ENCODE measurements at regions not wholly inside any gene's neighbourhood (a gene's known extent, or its start where the extent isn't known, plus 50 kb on each side); places are given as distances from the start of the nearest gene placed in this dataset.
"Not testable (repeated sequence)": the region's sequence is repeated elsewhere in the genome, so short reads cannot be mapped to it uniquely, and the experiment has no call there.

GRCh38 chr12:46562625-46563225 is 190.2 kb upstream of the SLC38A2 start:
- ChIA-PET POLR2A (no interaction called here), CTCF (no interaction called here), RAD21 (ENCODE audit: low non-redundant PET in 1 of 2, low total read pairs in 2 of 2, uncharacterized antibody in 2 of 2, unreplicated experiment in 2 of 2) (no interaction called here)
- intact Hi-C loops (cut with micrococcal nuclease), result no loop called here
- no peaks in the 10 kb centered on the region for H3K79me2 ChIP-seq (ENCODE audit: insufficient read depth, low read length)
- TF ChIP-seq POLR2AphosphoS5 (IDR thresholded peaks at IDR 0.05; ENCODE audit: low read depth, low read length) (no peak), MAX (IDR thresholded peaks at IDR 0.05) (no peak), JUND (IDR thresholded peaks at IDR 0.05) (peak; percentile 27; the same call in 1 of the 2 replicates), CEBPB (IDR thresholded peaks at IDR 0.05; ENCODE audit: low read depth) (peak; percentile 89), SP1 (IDR thresholded peaks at IDR 0.05; ENCODE audit: low read depth) (0 out of 2 replicates have a peak, but pooled peaks have one; percentile 33), ATF3 (IDR thresholded peaks at IDR 0.05) (no peak)
- H3K9me2 ChIP-seq (ENCODE audit: insufficient read depth), result no peaks in the 10 kb centered on the region
- no peak overlapping the region for H3K4me2 ChIP-seq (ENCODE audit: low read length)
- H3K4me1 ChIP-seq (ENCODE audit: control insufficient read depth in 1 of 2, insufficient read depth in 2 of 2, low read length in 2 of 2), result peaks cover 28 to 34% of the 10 kb centered on the region in 2 experiments
- H3K36me3 ChIP-seq (ENCODE audit: control insufficient read depth in 1 of 2, insufficient read depth in 2 of 2, low read length in 2 of 2), result 0 out of 4 replicates have a peak, but pooled peaks cover 0 to 8% of the 10 kb centered on the region in 2 experiments
- no peak overlapping the region for H2AFZ ChIP-seq (ENCODE audit: low read depth, low read length, poor library complexity, severe bottlenecking)
- H3K27me3 ChIP-seq (ENCODE audit: insufficient read depth, low read length), result no peaks in the 10 kb centered on the region
- DNase-seq (ENCODE audit: low read depth, low spot score), result no peak
- H4K20me1 ChIP-seq (ENCODE audit: insufficient read depth), result no peaks in the 10 kb centered on the region
- no TSS peak for BruUV-seq (replicated peaks)
- H3K9ac ChIP-seq (ENCODE audit: low read length), result no peak overlapping the region
- H3K4me3 ChIP-seq (replicated peaks in 1 of 2; ENCODE audit: low read depth in 1 of 2, low read length in 2 of 2), result no peak overlapping the region
- peaks cover 10 to 22% of the 10 kb centered on the region in 2 experiments; a peak in 2 of 4 replicates for H3K9me3 ChIP-seq (ENCODE audit: control insufficient read depth in 1 of 2, insufficient read depth in 1 of 2, low read depth in 1 of 2, low read length in 2 of 2)
- no peak for ATAC-seq
- no peak overlapping the region for H3K27ac ChIP-seq (ENCODE audit: low read depth, low read length)

GRCh38 chr12:46561769-46562624 is 189.4 kb upstream of the SLC38A2 start:
- H3K27me3 ChIP-seq (ENCODE audit: insufficient read depth, low read length); intact Hi-C loops (cut with micrococcal nuclease); H3K9me2 ChIP-seq (ENCODE audit: insufficient read depth); CTCF ChIA-PET; ATAC-seq; POLR2A ChIA-PET; H2AFZ ChIP-seq (ENCODE audit: low read depth, low read length, poor library complexity, severe bottlenecking); H3K4me3 ChIP-seq (replicated peaks in 1 of 2; ENCODE audit: low read depth in 1 of 2, low read length in 2 of 2); BruUV-seq (replicated peaks); H3K9ac ChIP-seq (ENCODE audit: low read length); DNase-seq (ENCODE audit: low read depth, low spot score); H3K36me3 ChIP-seq (ENCODE audit: control insufficient read depth in 1 of 2, insufficient read depth in 2 of 2, low read length in 2 of 2); H4K20me1 ChIP-seq (ENCODE audit: insufficient read depth); RAD21 ChIA-PET (ENCODE audit: low non-redundant PET in 1 of 2, low total read pairs in 2 of 2, uncharacterized antibody in 2 of 2, unreplicated experiment in 2 of 2); H3K79me2 ChIP-seq (ENCODE audit: insufficient read depth, low read length); H3K4me2 ChIP-seq (ENCODE audit: low read length); H3K27ac ChIP-seq (ENCODE audit: low read depth, low read length): not testable (repeated sequence)
- Histone ChIP-seq H3K9me3 (ENCODE audit: control insufficient read depth in 1 of 2, insufficient read depth in 1 of 2, low read depth in 1 of 2, low read length in 2 of 2) (peaks cover 5 to 15% of the 10 kb centered on the region in 2 experiments; a peak in 1 of 4 replicates), H3K4me1 (ENCODE audit: control insufficient read depth in 1 of 2, insufficient read depth in 2 of 2, low read length in 2 of 2) (peaks cover 36 to 41% of the 10 kb centered on the region in 2 experiments)
- TF ChIP-seq CEBPB (IDR thresholded peaks at IDR 0.05; ENCODE audit: low read depth), result 0 out of 2 replicates have a peak, but pooled peaks have one; percentile 8

Measured in HCT116 (cell line).